Activated CD8-positive, alpha-beta memory T cell treated with anti-CD3 and anti-CD28 coated beads for 1 hour (primary cell): ENCODE measurements at regions not wholly inside any gene's neighbourhood (a gene's known extent, or its start where the extent isn't known, plus 50 kb on each side); places are given as distances from the start of the nearest gene placed in this dataset.

Experiments
- DNase-seq, 2 donors: peaks; one replicate each; pipeline ENCODE4 v3.0.0-alpha.2; 2020; ENCODE audit warnings: low read depth in 1 of 2; ENCODE audit errors: extremely low read depth in 1 of 2

DNA sequence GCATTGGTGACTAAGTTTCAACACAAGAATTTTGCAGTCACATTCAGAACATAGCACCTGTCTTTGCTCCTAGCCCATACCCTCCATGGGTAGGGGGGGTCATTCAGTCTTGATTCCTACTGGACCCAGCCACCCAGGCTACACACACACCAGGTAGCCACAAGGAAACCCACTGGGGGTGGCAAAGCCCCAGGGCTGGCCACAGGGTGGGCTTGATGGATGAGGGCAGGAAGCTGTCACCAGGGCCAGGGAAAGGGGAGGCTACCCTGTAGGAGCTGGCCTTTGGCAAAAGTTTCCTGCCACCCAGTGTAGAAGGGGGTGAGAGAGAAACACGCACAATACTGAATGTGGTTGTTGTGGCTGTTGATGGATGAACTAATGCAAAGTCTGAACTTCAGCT is 74.5 kb upstream of the NKX1-1 start:
- DNase-seq = no peak

DNA sequence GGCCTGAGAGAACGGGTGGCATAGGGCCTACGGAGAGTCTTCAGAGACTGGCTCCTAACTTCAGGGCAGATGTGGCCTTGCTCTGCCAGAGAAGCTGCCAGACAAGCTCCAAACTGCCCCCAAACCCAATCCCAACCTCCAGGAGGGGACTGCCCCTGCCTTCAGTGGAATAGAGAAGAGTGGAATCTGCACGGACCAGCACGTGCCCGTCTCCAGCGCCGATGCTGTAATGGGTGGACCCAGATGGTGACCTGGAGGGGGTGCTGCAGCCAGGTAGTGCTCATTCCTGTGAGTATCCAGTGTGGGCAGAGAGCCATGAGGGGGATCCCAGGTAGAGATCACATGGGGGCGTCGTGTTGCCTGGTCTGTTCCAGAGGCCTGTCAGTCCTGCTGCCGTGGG is 73.2 kb upstream of the NKX1-1 start:
- DNase-seq = no peak

DNA sequence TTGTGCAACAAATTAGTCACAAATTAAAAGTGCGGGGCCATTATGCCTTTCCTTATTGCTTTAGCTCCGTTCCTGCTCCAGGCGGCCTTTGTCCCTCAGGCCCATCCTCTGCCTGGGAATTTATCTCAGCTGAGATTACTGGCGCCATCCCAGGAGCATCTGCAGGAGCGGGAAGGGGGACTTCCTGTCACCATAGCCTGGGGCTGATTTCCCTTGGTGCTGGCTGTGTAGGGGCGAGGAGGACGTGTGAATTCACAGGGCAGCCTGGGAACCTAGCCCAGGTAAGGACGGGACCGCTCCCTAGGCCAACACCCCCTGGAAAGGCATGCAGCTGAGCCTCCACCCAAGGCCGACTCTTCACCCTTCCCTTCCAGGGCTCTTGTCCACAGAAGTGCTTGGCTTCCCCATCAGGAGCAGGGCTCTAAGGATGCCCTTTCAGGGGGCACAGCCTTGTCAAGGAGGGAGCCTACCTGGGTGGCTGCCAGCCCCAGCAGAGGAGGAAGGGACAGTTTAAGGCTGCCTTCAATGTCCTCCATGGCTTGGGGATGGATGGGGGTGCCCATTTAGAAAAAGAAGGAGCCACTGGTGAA is 72.6 kb upstream of the NKX1-1 start:
- DNase-seq = no peak

DNA sequence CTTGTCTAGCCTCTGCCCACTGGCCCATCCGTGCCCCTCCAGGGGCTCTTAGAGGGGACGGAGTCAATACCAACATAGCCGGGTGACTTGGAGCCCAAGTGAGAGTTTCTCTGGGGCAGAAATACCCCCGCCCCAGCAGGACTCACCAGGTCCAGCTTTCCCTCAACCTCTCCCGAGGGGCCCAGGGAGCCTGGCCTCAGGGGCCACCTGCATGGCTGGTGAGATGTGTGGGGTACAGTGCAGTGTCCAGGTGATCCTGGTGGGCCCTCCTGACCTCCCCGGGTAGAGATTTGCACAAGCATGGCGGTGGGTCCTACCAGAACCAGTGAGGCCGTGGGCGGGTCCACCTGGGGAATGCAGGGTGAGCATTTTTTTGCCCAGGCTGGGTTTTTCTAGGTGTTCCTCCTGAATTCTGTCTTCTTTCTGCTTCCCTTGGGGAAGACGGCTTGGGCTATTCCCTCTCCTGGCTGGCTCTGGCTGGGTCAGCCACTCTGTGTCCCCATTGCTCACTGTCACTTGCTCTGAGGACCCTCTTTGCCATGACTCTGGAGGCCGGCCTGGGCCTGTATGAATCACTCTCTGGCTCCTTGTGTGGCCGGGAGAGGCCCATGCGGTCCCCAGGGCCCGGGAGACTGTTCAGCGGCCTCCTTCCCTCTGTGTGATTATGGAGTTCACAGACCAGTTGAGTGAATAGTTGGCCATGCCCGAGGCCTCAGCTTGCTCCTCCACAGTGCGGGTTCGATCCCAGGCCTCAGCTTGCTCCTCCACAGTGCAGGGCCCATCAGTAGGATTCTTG is 71.0 kb upstream of the NKX1-1 start:
- no peak for DNase-seq

DNA sequence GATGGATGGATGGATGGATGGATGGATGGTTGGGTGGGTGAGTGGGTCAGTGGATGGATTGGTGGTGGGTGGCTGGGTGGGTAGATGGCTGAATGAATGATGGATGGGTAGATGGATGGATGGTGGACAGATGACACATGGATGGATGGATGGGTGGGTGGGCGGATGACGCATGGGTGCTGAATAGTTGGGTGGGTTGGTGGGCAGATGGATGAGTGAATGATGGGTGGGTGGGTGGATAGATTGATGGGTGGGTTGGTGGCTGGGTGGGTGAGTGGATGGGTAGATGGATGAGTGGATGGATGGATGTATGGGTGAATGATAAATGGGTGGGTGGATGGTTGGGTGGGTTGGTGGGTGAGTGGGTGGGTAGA is 69.9 kb upstream of the NKX1-1 start:
- no peak for DNase-seq

DNA sequence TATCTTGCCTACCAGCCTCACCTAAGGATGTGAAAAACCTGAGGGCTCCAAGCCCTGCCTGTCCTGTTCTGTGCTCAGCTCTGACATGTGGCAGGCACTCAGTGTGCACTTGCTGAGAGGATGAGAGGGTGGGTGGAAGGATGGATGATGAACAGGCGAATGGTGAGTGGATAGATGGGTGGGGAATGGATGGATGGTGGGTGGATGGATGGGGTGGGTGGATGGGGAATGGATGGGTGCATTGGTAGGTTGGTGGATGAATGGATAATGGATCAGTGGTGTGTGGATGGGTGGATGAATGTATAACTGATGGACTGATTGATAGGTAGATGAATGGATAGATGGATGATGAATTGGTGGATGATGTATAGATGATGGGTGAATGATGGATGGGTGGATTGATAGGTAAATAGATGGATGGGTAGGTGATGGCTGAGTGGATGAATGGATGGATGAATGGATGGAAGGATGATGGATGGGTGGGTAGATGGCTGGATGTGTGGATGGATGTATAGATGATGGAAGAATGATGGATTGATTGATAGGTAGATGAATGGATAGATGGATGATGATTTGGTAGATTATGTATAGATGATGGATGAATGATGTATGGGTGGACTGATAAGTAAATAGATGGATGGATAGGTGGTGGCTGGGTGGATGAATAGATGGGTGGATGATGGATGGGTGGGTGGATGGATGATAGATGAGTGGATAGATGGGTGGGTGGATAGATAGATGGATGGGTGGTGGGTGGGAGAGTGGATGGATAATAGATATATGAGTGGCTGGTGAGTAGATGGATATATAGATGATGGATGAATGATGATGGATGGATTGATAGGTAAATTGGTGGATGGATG is 69.3 kb upstream of the NKX1-1 start:
- DNase-seq = no peak

DNA sequence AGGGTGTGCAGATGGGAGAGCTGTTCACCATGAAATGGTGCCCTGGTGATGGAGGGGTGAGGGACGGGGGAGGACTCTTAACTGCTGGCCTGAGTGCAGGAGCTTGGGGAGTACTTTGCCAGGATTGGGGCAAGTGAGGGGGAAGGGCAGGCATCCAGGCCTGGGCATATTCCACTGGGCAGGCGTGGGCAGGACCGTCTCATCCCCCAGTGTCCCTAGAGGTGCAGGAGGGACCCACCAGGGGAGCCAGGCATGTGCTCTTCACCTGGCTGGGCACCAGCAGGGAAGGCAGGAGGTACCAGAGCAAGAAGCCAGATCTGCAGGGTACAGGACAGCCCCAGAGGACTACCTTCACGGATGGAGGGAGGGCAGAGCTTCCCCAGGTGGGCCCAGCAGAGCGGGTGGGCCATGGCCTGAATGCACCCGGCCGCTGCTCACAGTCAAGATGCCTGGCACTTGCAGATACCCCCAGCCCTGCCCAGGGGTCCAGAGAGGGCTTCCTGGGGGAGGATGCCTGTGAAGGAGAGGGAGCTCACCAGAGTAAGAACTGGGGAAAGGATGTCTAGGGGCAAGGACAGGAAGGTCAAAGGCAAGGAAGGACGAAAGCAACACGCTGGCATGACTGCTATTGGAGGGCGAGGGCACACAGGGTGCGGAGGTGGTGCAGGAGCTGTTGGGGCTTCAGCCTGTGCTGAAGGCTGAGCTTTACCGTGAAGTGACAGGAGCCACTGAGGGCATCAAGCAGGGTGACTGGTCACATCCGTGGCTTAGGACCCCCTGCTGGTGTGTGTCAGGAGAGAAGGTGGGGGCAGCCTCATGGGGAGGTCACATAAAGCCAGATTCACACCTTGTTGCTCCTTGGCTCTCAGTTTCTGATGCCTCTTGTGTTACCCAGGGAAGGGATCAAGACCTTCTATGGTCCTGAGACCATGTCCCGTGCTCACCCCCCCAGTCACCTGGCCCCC is 68.2 kb upstream of the NKX1-1 start:
- no peak for DNase-seq

DNA sequence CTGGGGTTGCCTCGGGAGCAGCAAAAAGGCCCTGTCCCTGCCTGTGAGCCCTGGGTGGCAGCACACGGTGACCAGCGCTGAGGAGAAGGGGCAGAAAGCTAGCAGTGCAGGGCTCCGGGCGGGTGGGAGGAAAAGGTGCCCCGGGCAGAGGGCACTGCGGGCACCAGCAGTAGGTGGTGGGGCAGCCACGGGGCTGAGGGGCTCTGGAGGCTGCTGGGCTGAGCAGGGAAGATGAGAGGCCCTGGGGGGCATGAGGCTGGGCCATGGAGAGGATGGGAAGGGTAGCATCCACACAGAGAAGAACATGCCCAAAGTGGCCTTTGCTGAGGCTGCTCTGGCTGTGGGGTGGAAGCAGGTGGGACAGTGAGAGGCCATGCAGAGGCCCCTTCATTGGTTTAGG is 67.5 kb upstream of the NKX1-1 start:
- no peak for DNase-seq

DNA sequence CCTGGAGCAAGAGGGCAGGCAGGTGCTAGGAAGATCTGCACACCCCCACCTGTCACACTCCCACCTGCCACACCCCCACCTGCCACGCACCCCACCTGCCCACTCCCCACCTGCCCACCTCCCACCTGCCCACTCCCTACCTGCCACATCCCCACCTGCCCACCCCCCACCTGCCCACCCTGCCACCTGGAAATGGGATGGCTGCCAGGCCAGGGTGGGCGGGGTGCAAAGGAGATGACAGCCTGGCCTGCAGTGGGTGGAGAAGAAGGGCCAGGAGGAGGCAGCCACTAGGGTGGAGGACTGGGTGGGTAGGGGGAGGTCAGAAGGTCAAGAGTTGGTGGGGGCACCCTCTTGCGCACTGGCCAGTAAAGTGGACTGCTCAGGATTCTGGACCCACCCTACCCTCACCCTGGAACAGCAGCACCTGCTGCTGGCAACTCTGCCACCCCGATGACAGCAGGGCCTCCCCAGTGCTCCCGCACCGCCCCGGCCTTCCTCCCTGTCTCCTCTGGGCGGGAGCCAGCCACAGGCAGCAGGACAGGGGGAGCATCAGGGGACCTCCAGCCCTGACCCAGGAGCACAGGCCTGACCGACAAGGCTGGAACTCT is 66.8 kb upstream of the NKX1-1 start:
- no peak for DNase-seq

DNA sequence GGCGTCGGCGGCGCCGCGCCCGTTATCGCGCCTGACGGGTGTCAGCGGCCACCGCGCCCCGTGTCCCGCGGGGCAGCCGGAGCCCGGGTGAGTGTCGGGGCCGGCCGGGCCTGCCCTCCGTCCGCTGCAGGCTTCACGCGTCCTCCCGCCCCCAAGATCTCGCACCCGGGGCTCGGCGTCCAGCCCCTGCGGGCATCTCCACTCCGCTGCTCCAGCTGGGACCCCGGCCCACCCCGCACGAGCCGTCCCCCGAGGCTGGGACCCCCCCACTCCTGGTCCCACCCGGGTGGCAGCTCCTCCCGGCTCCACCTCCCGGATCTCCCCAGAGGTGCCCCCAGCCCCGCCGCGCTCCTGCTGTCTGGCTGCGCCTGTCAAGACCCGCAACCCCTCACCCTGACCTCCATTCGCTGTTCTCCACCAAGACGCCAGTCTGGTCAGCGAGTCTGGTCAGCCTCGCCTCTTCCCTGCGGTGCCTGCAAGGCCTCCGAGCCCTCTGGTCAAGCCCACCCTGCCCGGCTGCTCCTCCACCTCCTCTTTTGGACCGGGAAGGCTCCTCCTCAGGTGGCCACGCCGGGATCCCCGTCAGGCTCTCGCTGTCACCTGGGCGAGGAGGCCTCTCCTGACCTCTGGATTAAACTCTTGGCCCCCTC is 66.0 kb upstream of the NKX1-1 start:
- no peak for DNase-seq

DNA sequence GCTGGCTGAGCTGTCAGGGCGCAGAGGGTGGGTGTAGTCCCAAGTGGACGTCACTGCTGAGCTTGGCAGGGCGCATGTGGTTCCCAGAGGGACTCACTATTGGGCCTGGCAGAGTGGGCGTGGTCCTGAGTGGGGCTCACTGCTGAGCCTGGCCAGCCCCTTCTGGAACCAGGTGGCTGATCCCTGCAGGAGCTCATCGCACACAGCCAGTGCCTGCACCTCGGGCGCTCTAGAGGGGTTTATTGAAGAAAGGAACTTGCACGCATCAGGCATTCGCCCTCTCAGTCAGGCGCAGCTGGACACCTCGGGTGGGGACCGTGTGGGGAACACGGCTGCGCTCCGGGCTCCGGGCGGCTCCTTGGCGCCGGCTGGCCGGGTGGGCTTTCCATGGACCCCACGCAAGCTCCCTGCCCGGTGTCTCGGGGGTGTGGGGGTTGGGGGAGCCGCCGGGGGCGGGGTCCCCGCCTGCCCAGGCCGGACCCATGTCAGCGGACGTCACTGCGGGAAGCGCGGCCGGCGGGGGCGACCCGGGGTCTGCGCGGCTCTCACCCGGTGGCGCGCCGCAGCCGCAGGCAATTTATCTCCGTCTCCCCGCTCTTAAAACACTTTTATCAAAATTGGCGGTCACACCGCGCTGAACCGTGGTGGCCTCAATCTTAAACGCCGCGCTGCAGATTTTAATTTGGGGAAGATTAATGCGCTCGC is 65.4 kb upstream of the NKX1-1 start:
- no peak for DNase-seq

DNA sequence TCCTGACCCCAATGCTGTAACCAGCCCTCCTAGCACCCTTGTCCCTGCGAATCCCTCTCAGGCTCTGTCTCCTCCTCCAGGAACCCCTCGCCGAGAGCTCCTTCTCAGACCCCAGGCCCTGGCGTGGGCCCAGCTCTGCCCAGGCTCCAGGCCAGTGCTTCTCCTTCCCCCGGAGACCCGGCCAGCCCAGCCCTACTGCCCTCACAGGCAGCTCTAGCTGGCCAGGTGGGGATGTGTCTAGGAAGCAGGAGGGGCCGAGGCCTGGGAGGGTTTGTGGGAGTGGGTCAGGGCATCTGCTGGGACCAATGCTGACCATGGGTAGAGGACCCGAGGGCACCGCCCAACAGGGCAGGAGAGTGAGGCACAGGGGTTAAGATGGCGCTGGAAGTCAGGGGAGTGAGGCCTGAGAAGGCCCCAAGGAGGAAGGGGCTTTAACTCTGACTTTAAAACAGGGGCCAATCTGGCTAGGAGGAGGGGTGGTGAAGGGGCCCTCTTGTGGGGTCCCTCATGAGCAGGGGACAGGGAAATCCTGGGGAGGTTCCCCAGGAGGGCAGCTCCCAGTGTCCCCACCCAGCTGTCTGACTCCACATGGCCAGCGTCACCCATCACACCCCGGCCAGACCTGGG is 64.7 kb upstream of the NKX1-1 start:
- DNase-seq = no peak

DNA sequence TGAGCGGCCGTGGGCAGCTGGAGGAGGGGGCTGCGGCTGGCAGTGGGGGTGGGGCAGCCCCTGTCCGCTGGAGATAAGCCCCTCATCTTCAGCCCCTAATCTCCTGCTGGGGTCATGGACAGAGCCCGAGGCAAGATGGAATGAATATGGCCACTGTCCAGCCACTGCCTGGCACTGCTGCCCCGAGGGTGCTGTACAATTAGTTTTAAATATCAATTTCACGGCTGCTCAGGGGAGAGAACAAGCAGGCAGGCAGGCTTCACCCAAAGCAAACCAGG is 64.1 kb upstream of the NKX1-1 start:
- DNase-seq = no peak

DNA sequence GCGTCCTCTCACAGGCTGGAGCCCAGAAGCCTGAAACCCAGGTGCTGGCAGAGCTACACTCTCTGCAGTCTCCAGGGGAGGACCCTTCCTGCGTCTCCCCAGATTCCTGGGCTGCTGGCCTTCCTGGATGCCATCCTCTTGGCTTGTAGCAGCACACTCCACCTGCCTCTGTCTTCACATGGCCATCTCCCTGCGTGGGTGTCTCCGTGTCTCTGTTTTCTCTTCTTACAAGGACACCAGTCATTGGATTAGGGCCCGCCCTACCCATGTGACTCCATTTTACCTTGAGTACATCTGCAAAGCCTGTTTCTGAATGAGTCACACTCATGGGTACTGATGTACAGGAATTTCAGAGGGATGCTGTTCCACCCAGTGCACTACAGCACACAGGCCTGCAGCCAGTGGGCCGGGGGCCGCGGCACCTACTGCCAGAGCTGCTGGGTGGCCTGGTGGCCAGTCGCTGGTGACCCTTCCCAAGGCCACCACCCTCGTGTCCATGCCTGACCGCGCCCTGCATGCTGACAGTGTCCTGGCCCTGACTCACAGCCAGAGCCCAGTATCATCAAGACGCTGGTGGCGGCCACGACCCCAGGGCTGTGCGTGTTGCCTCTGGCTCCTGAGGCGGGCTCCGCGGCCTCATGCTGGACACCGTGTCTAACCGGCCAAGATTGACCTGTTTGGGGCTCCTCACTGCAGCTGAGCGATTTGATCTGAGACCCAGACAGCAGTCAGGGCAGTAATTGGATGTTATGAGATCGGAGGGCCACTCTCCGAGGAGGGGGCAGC is 63.6 kb upstream of the NKX1-1 start:
- no peak for DNase-seq

DNA sequence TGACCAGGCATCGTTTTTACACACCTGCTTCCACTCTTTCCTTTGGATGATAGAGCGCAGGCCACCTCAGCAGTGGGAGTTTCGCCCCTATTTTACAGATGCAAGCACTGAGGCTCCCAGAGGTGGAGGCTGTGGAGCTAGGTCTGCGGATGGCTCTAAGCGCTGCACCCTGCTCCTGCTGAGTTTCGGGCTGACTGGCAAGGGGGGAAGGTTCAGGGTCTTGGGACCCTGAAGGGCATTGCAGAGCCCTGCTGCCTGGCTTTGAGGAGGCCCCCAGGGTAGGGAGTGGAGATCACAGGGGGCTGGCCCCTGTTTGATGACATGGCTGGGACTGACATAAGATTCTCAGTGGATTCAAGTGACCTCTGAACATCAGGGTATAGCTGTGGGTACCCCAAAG is 62.8 kb upstream of the NKX1-1 start:
- no peak for DNase-seq

DNA sequence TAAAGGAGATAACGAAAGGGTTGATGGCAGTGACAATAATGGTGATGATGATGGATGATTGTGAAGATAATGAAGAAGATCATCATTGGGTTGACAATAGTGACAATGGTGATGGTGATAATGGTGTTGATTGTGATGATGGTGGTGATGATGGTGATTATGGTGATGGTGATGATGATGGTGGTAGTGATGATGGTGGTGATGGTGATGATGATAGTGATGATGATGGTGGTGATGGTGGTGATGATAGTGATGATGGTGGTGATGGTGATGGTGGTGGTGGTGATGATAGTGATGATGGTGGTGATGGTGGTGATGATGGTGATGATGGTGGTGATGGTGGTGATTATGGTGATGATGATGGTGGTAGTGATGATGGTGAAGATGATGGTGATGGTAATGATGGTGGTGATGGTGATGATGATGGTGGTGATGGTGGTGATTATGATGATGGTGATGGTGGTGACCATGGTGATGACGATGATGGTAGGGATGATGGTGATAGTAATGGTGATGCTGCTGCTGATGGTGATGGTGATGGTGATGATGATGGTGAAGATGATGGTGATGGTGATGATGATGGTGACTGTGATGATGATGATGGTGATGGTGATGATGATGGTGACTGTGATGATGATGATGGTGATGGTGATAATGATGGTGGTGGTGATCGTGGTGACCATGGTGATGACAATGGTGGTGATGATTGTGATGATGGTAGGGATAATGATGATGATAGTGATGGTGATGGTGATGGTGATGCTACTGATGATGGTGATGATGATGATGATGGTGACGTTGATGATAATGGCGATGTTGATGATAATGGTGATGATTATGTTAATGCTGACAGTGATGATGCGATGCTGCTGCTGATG is 61.6 kb upstream of the NKX1-1 start:
- DNase-seq = no peak

DNA sequence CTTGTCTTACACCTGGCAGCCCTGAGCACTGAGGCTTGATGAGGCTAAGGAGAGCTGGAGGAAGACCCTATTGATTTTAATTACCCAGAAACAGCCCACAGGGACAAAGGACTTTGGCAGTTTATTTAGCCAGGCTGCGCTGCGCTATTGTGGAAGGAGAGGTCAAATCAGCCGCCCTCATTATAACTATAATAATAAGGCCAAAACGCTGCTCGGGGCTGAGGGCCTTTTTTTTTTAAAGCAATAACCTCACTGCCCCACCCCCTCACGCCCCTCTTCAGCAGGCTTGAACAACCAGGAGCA is 60.6 kb upstream of the NKX1-1 start:
- DNase-seq = no peak
